ENCODE measurements at regions not wholly inside any gene's neighbourhood (a gene's known extent, or its start where the extent isn't known, plus 50 kb on each side); places are given as distances from the start of the nearest gene placed in this dataset.

DNA sequence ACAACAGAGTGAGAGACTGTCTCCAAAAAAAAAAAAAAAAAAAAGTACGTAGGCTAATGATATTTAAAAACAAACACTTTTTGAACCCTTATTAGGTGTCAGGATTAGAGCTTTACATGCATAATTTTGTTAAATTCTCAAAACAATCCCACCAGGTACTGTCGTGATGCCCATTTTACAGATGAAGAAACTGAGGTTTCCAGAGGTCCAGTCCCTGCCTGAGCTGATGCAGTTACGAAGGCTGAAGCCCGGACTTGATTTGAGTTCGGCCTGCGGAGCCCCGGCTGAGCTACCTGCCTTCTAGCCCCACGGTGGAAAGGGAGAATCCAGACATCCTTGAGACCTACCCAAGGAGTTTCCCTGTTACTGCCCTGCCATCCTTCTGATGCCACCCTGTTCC lies 137.5 kb upstream of the EEF2KMT start:
- Histone ChIP-seq H4K91ac (ENCODE audit: low read depth, low read length) (no peak overlapping the region), H3K36me3 (ENCODE audit: control insufficient read depth in 1 of 2, insufficient read depth in 2 of 2, low read length in 2 of 2) (no peaks in the 10 kb centered on the region), H3K27ac (ENCODE audit: low read depth, low read length) (no peak overlapping the region), H3K9ac (ENCODE audit: low read length) (no peak overlapping the region), H4K8ac (ENCODE audit: low read depth, low read length) (no peak overlapping the region), H3K23ac (ENCODE audit: low read length) (no peak overlapping the region), H2BK5ac (ENCODE audit: low read depth, low read length, poor library complexity) (no peak overlapping the region), H3K14ac (ENCODE audit: low read length) (no peak overlapping the region), H3K79me2 (ENCODE audit: control insufficient read depth, insufficient read depth, low read length, poor library complexity) (no peaks in the 10 kb centered on the region), H3K4me1 (ENCODE audit: control insufficient read depth in 1 of 2, insufficient read depth in 2 of 2, low read length in 2 of 2) (no peaks in the 10 kb centered on the region), H4K12ac (ENCODE audit: low read depth, low read length) (no peak overlapping the region), H2BK120ac (ENCODE audit: insufficient read depth, low read length, poor library complexity) (no peak overlapping the region), H3K79me1 (ENCODE audit: low read length) (no peaks in the 10 kb centered on the region), H3K27me3 (ENCODE audit: insufficient read depth, low read length) (no peaks in the 10 kb centered on the region), H3K18ac (ENCODE audit: low read length) (no peak overlapping the region), H3K4ac (ENCODE audit: low read depth, low read length) (no peak overlapping the region), H2BK12ac (ENCODE audit: low read length) (no peak overlapping the region), H2AK5ac (ENCODE audit: low read length) (no peak overlapping the region), H2AFZ (ENCODE audit: insufficient read depth, low read length, poor library complexity) (no peak overlapping the region), H3K4me2 (ENCODE audit: low read length) (no peak overlapping the region), H3K4me3 (ENCODE audit: low read depth, low read length) (no peak overlapping the region), H3K9me3 (ENCODE audit: insufficient read depth, low read depth, low read length) (no peaks in the 10 kb centered on the region)
- no CpG with 5 or more reads among the region's 8 CpGs for WGBS (ENCODE audit: extremely low coverage, insufficient coverage, insufficient read length)
- DNase-seq, result no peak

DNA sequence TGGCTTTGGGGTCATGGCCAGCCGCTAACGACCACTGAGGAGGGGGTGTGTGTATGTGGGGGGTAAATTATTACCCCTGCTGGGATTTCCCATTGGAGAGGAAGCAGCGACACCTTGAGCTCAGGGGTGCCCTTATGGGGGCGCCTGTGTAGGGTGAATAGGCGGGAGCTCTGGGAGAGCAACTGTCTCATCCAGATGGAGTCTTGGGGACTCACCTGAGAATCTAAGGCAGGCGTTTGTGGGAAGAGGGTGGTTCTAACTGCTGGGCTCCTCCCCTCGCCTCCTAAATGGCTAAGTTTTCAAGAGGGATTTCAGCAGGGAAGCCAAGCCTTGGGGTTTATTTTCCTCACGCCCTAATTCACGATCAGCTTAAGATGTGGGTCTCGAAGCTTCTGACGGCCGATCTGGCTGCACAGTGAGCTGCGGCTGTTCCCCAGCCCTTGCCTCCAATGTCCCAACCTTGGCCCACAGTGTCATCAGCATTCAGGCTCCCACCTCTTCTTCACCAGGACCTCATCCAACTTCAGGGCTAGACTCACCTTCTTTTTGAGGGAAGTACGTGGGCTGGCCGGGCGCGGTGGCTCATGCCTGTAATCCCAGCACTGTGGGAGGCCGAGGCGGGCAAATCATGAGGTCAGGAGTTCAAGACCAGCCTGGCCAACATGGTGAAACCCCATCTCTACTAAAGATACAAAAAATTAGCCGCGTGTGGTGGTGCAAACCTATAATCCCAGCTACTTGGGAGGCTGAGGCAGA lies 136.9 kb upstream of the EEF2KMT start:
- Histone ChIP-seq H3K27me3 (ENCODE audit: insufficient read depth, low read length) (no peaks in the 10 kb centered on the region), H3K4me1 (ENCODE audit: control insufficient read depth in 1 of 2, insufficient read depth in 2 of 2, low read length in 2 of 2) (no peaks in the 10 kb centered on the region), H3K4me3 (ENCODE audit: low read depth, low read length) (no peak overlapping the region), H3K27ac (ENCODE audit: low read depth, low read length) (no peak overlapping the region), H3K14ac (ENCODE audit: low read length) (no peak overlapping the region), H3K36me3 (ENCODE audit: control insufficient read depth in 1 of 2, insufficient read depth in 2 of 2, low read length in 2 of 2) (no peaks in the 10 kb centered on the region), H2BK12ac (ENCODE audit: low read length) (no peak overlapping the region), H2AK5ac (ENCODE audit: low read length) (no peak overlapping the region), H2BK120ac (ENCODE audit: insufficient read depth, low read length, poor library complexity) (no peak overlapping the region), H3K4ac (ENCODE audit: low read depth, low read length) (no peak overlapping the region), H3K79me1 (ENCODE audit: low read length) (no peaks in the 10 kb centered on the region), H3K18ac (ENCODE audit: low read length) (no peak overlapping the region), H2AFZ (ENCODE audit: insufficient read depth, low read length, poor library complexity) (no peak overlapping the region), H3K79me2 (ENCODE audit: control insufficient read depth, insufficient read depth, low read length, poor library complexity) (no peaks in the 10 kb centered on the region), H4K12ac (ENCODE audit: low read depth, low read length) (no peak overlapping the region), H2BK5ac (ENCODE audit: low read depth, low read length, poor library complexity) (no peak overlapping the region), H4K8ac (ENCODE audit: low read depth, low read length) (no peak overlapping the region), H4K91ac (ENCODE audit: low read depth, low read length) (no peak overlapping the region), H3K9me3 (ENCODE audit: insufficient read depth, low read depth, low read length) (no peaks in the 10 kb centered on the region), H3K9ac (ENCODE audit: low read length) (no peak overlapping the region), H3K23ac (ENCODE audit: low read length) (no peak overlapping the region), H3K4me2 (ENCODE audit: low read length) (no peak overlapping the region)
- DNase-seq, result no peak
- WGBS (ENCODE audit: extremely low coverage, insufficient coverage, insufficient read length), result no CpG with 5 or more reads among the region's 21 CpGs

DNA sequence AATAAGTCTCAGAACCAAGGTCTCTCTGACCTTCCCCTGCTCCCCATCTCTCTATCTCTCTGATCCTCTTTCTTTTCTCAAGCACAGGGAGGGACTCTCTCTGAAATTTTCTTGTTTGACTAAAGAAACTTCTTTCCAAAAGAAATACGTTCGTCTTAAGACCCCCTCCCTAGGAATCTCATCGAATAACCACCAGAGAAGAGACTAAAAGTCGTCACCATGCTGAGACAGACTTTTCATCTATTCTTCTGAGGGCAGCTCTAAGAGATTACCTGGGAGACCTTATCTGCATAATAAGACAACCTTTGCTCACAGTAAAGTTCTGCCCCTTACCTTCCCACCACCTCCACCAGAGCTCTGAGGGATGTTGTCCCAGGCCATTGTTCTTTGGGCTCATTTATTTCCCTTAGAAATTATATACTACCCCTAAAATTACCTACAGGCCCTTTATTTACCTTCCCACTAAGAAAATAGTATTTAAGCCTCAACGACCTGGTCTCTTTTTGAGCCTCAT lies 133.7 kb upstream of the EEF2KMT start:
- H3K79me1 ChIP-seq (ENCODE audit: low read length), result no peaks in the 10 kb centered on the region
- H3K36me3 ChIP-seq (ENCODE audit: control insufficient read depth in 1 of 2, insufficient read depth in 2 of 2, low read length in 2 of 2), result no peaks in the 10 kb centered on the region
- H3K9me3 ChIP-seq (ENCODE audit: insufficient read depth, low read depth, low read length), result no peaks in the 10 kb centered on the region
- no peak for DNase-seq
- H2BK5ac ChIP-seq (ENCODE audit: low read depth, low read length, poor library complexity), result no peak overlapping the region
- no peak overlapping the region for H2AFZ ChIP-seq (ENCODE audit: insufficient read depth, low read length, poor library complexity)
- H3K4me2 ChIP-seq (ENCODE audit: low read length), result no peak overlapping the region
- H2BK120ac ChIP-seq (ENCODE audit: insufficient read depth, low read length, poor library complexity), result no peak overlapping the region
- no peak overlapping the region for H3K14ac ChIP-seq (ENCODE audit: low read length)
- no peak overlapping the region for H2BK12ac ChIP-seq (ENCODE audit: low read length)
- no peaks in the 10 kb centered on the region for H3K4me1 ChIP-seq (ENCODE audit: control insufficient read depth in 1 of 2, insufficient read depth in 2 of 2, low read length in 2 of 2)
- no peak overlapping the region for H3K18ac ChIP-seq (ENCODE audit: low read length)
- H3K4me3 ChIP-seq (ENCODE audit: low read depth, low read length), result no peak overlapping the region
- no peak overlapping the region for H4K91ac ChIP-seq (ENCODE audit: low read depth, low read length)
- H4K12ac ChIP-seq (ENCODE audit: low read depth, low read length), result no peak overlapping the region
- no peaks in the 10 kb centered on the region for H3K79me2 ChIP-seq (ENCODE audit: control insufficient read depth, insufficient read depth, low read length, poor library complexity)
- no peak overlapping the region for H3K9ac ChIP-seq (ENCODE audit: low read length)
- H3K23ac ChIP-seq (ENCODE audit: low read length), result no peak overlapping the region
- no peak overlapping the region for H3K27ac ChIP-seq (ENCODE audit: low read depth, low read length)
- WGBS (ENCODE audit: extremely low coverage, insufficient coverage, insufficient read length), result no CpG with 5 or more reads among the region's 5 CpGs
- H4K8ac ChIP-seq (ENCODE audit: low read depth, low read length), result no peak overlapping the region
- H3K27me3 ChIP-seq (ENCODE audit: insufficient read depth, low read length), result no peaks in the 10 kb centered on the region
- H2AK5ac ChIP-seq (ENCODE audit: low read length), result no peak overlapping the region
- no peak overlapping the region for H3K4ac ChIP-seq (ENCODE audit: low read depth, low read length)

DNA sequence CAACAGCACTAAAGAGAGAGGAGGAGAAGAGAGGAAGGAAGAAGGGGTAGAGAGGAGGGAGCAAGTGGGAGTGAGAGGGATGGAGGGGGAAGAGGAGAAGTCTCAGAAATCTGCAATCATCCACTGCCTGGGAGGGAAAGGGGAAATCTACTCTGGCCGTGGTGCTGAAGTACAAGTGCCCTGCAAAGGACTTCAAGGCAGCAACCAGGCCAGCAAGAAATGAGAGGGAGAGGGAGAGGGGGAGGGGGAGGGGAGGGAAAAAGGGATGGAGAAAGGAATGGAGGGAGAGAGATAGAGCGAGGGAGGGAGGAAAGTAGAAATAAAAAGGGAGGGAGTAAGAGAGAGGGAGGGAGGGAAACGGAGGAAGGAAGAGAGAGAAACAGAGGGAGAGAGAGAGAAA lies 130.8 kb upstream of the EEF2KMT start:
- Histone ChIP-seq H3K9ac (ENCODE audit: low read length) (no peak overlapping the region), H3K4me3 (ENCODE audit: low read depth, low read length) (no peak overlapping the region), H2BK5ac (ENCODE audit: low read depth, low read length, poor library complexity) (no peak overlapping the region), H3K9me3 (ENCODE audit: insufficient read depth, low read depth, low read length) (peaks cover 3% of the 10 kb centered on the region), H3K36me3 (ENCODE audit: control insufficient read depth in 1 of 2, insufficient read depth in 2 of 2, low read length in 2 of 2) (no peaks in the 10 kb centered on the region), H3K14ac (ENCODE audit: low read length) (no peak overlapping the region), H3K79me1 (ENCODE audit: low read length) (no peaks in the 10 kb centered on the region), H2AFZ (ENCODE audit: insufficient read depth, low read length, poor library complexity) (no peak overlapping the region), H2BK12ac (ENCODE audit: low read length) (no peak overlapping the region), H2AK5ac (ENCODE audit: low read length) (no peak overlapping the region), H3K4me2 (ENCODE audit: low read length) (no peak overlapping the region), H3K18ac (ENCODE audit: low read length) (no peak overlapping the region), H3K23ac (ENCODE audit: low read length) (no peak overlapping the region), H3K4me1 (ENCODE audit: control insufficient read depth in 1 of 2, insufficient read depth in 2 of 2, low read length in 2 of 2) (no peaks in the 10 kb centered on the region), H2BK120ac (ENCODE audit: insufficient read depth, low read length, poor library complexity) (no peak overlapping the region), H4K91ac (ENCODE audit: low read depth, low read length) (no peak overlapping the region), H3K27me3 (ENCODE audit: insufficient read depth, low read length) (no peaks in the 10 kb centered on the region), H3K27ac (ENCODE audit: low read depth, low read length) (no peak overlapping the region), H4K8ac (ENCODE audit: low read depth, low read length) (no peak overlapping the region), H3K4ac (ENCODE audit: low read depth, low read length) (no peak overlapping the region), H4K12ac (ENCODE audit: low read depth, low read length) (no peak overlapping the region), H3K79me2 (ENCODE audit: control insufficient read depth, insufficient read depth, low read length, poor library complexity) (no peaks in the 10 kb centered on the region)
- 87% methylated on average over 2 of the region's 3 CpGs for WGBS (ENCODE audit: extremely low coverage, insufficient coverage, insufficient read length)
- no peak for DNase-seq
